Glutamatergic neuron (in vitro differentiated cells): ENCODE measurements at regions not wholly inside any gene's neighbourhood (a gene's known extent, or its start where the extent isn't known, plus 50 kb on each side); places are given as distances from the start of the nearest gene placed in this dataset.

Experiments used
- DNase-seq: peaks from one replicate; pipeline ENCODE4 v3.0.0; 2022
- H3K27ac Mint-ChIP-seq: one replicate; pipeline ENCODE4 v1.8.0; 2020; ENCODE audit warnings: mild to moderate bottlenecking, mixed read lengths, inconsistent platforms; ENCODE audit not compliant: unreplicated experiment
- H3K27me3 Mint-ChIP-seq: one replicate; pipeline ENCODE4 v1.8.0; 2020; ENCODE audit warnings: mild to moderate bottlenecking, moderate library complexity, mixed read lengths, inconsistent platforms; ENCODE audit not compliant: unreplicated experiment
- H3K36me3 Mint-ChIP-seq: one replicate; pipeline ENCODE4 v1.8.0; 2020; ENCODE audit warnings: mild to moderate bottlenecking, mixed read lengths, inconsistent platforms; ENCODE audit not compliant: unreplicated experiment
- H3K4me1 Mint-ChIP-seq: one replicate; pipeline ENCODE4 v1.8.0; 2020; ENCODE audit warnings: mild to moderate bottlenecking, low read depth, mixed read lengths, inconsistent platforms; ENCODE audit not compliant: unreplicated experiment
- H3K4me3 Mint-ChIP-seq: one replicate; pipeline ENCODE4 v1.8.0; 2020; ENCODE audit warnings: mild to moderate bottlenecking, mixed read lengths, inconsistent platforms; ENCODE audit not compliant: unreplicated experiment
- H3K9me3 Mint-ChIP-seq: one replicate; pipeline ENCODE4 v1.8.0; 2020; ENCODE audit warnings: mild to moderate bottlenecking, moderate library complexity, mixed read lengths, inconsistent platforms; ENCODE audit not compliant: unreplicated experiment
- CTCF ChIP-seq: fragments of 200-600 bp; sonication (generic); IDR thresholded peaks from one replicate; pipeline ENCODE4 v1.5.0; 2021; ENCODE audit not compliant: partially characterized antibody, unreplicated experiment

GRCh38 chr11:80379620-80380278, 938.9 kb upstream of the TENM4 start:
- DNase-seq: no peak
- H3K9me3 Mint-ChIP-seq: no peaks in the 10 kb centered on the region
- H3K4me3 Mint-ChIP-seq: no peak overlapping the region
- no peak overlapping the region for H3K27ac Mint-ChIP-seq
- H3K27me3 Mint-ChIP-seq: no peaks in the 10 kb centered on the region
- TF ChIP-seq CTCF: no peak
- no peaks in the 10 kb centered on the region for H3K36me3 Mint-ChIP-seq
- H3K4me1 Mint-ChIP-seq: no peaks in the 10 kb centered on the region

GRCh38 chr11:80371931-80372330, 931.1 kb upstream of the TENM4 start:
- no peak overlapping the region for H3K4me3 Mint-ChIP-seq
- H3K4me1 Mint-ChIP-seq: no peaks in the 10 kb centered on the region
- no peaks in the 10 kb centered on the region for H3K36me3 Mint-ChIP-seq
- H3K27ac Mint-ChIP-seq: no peak overlapping the region
- DNase-seq: no peak
- no peaks in the 10 kb centered on the region for H3K27me3 Mint-ChIP-seq
- no peaks in the 10 kb centered on the region for H3K9me3 Mint-ChIP-seq
- no peak for TF ChIP-seq CTCF

GRCh38 chr11:80365980-80366379, 925.1 kb upstream of the TENM4 start:
- no peaks in the 10 kb centered on the region for H3K9me3 Mint-ChIP-seq
- no peak for DNase-seq
- no peaks in the 10 kb centered on the region for H3K27me3 Mint-ChIP-seq
- no peak for TF ChIP-seq CTCF
- no peak overlapping the region for H3K27ac Mint-ChIP-seq
- no peaks in the 10 kb centered on the region for H3K4me1 Mint-ChIP-seq
- no peak overlapping the region for H3K4me3 Mint-ChIP-seq
- no peaks in the 10 kb centered on the region for H3K36me3 Mint-ChIP-seq

GRCh38 chr11:80365076-80365725, 924.4 kb upstream of the TENM4 start:
- no peaks in the 10 kb centered on the region for H3K27me3 Mint-ChIP-seq
- no peak for DNase-seq

More at GRCh38 chr11:80365076-80365725, 924.4 kb upstream of the TENM4 start:
- Mint-ChIP-seq H3K36me3 (no peaks in the 10 kb centered on the region), H3K4me3 (no peak overlapping the region), H3K9me3 (no peaks in the 10 kb centered on the region), H3K4me1 (no peaks in the 10 kb centered on the region), H3K27ac (no peak overlapping the region)
- no peak for TF ChIP-seq CTCF
